Muscle layer of colon (tissue), 2 donors: ENCODE measurements at regions not wholly inside any gene's neighbourhood (a gene's known extent, or its start where the extent isn't known, plus 50 kb on each side); places are given as distances from the start of the nearest gene placed in this dataset.
A peak's percentile ranks its signal among the peaks of the same experiment; 100 is the strongest.

ENCODE experiments used
- H3K27ac ChIP-seq: one replicate; pipeline ENCODE4 v1.7.0; 2013; ENCODE audit warnings: low read depth, mild to moderate bottlenecking, low read length, moderate library complexity
- H3K27me3 ChIP-seq, 2 donors: one replicate each; pipeline ENCODE4 v1.7.0; 2013; ENCODE audit warnings: low read length in 2 of 2, mild to moderate bottlenecking in 2 of 2; ENCODE audit not compliant: insufficient read depth in 2 of 2, control insufficient read depth in 1 of 2
- H3K36me3 ChIP-seq: one replicate; pipeline ENCODE4 v1.7.0; 2013; ENCODE audit warnings: mild to moderate bottlenecking, low read length; ENCODE audit not compliant: insufficient read depth
- H3K4me1 ChIP-seq: one replicate; pipeline ENCODE4 v1.7.0; 2013; ENCODE audit warnings: mild to moderate bottlenecking, low read length; ENCODE audit not compliant: insufficient read depth
- H3K4me3 ChIP-seq, 2 donors: one replicate each; pipeline ENCODE4 v1.7.0; 2013; ENCODE audit warnings: low read length in 2 of 2, low read depth in 1 of 2, mild to moderate bottlenecking in 1 of 2, moderate library complexity in 1 of 2
- H3K9ac ChIP-seq: one replicate; pipeline ENCODE4 v1.7.0; 2013; ENCODE audit warnings: low read length
- H3K9me3 ChIP-seq: one replicate; pipeline ENCODE4 v1.7.0; 2013; ENCODE audit warnings: mild to moderate bottlenecking, low read length
- donor health status: abdominal sarcoma.
- donor health status: Adenocarcinoma of cecum.

- H3K36me3 ChIP-seq: no peaks in the 10 kb centered on the region
- no peak overlapping the region for H3K4me3 ChIP-seq
- no peaks in the 10 kb centered on the region for H3K9me3 ChIP-seq
- H3K4me1 ChIP-seq: peaks cover 23% of the 10 kb centered on the region
- no peak overlapping the region for H3K9ac ChIP-seq
- H3K27me3 ChIP-seq: no peaks in the 10 kb centered on the region
- no peak overlapping the region for H3K27ac ChIP-seq
Observed at GRCh38 chr5:72630721-72631120, 123.5 kb upstream of the ZNF366 start.

- H3K27ac ChIP-seq: no peak overlapping the region
- H3K4me1 ChIP-seq: peaks cover 28% of the 10 kb centered on the region
- H3K36me3 ChIP-seq: no peaks in the 10 kb centered on the region
- H3K9me3 ChIP-seq: no peaks in the 10 kb centered on the region
- H3K4me3 ChIP-seq: no peak overlapping the region
- no peak overlapping the region for H3K9ac ChIP-seq
- H3K27me3 ChIP-seq: no peaks in the 10 kb centered on the region
Observed at GRCh38 chr5:72630081-72630480, 122.9 kb upstream of the ZNF366 start.

- H3K9ac ChIP-seq: no peak overlapping the region
- no peak overlapping the region for H3K27ac ChIP-seq
- no peak overlapping the region for H3K4me3 ChIP-seq
- no peaks in the 10 kb centered on the region for H3K9me3 ChIP-seq
- peaks cover 31% of the 10 kb centered on the region for H3K4me1 ChIP-seq
- H3K27me3 ChIP-seq: no peaks in the 10 kb centered on the region
- no peaks in the 10 kb centered on the region for H3K36me3 ChIP-seq
Observed at GRCh38 chr5:72628771-72629371, 121.7 kb upstream of the ZNF366 start.

DNA sequence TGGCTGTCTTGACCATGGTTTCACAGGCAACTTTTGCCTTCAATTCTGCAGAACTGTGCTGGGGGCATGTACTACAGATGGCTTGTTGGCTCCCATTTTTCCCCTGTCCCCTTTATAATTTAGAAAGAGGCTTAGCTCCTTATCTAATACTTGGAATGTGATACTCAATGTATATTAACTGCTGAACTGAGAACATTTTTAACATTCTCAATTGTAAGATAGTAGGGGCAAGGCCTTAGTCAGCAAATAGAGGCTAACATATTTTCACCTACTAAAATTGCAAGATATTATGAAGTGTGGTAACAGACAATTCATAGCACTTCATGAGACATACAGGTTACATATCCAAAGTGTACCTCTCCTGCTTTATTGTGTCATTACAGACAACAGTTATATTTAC, 118.1 kb upstream of the ZNF366 start:
- no peaks in the 10 kb centered on the region for H3K9me3 ChIP-seq
- no peak overlapping the region for H3K4me3 ChIP-seq
- H3K27ac ChIP-seq: peak overlapping the region; percentile 37
- peaks cover 16% of the 10 kb centered on the region for H3K4me1 ChIP-seq
- H3K27me3 ChIP-seq: no peaks in the 10 kb centered on the region
- H3K9ac ChIP-seq: no peak overlapping the region
- no peaks in the 10 kb centered on the region for H3K36me3 ChIP-seq

DNA sequence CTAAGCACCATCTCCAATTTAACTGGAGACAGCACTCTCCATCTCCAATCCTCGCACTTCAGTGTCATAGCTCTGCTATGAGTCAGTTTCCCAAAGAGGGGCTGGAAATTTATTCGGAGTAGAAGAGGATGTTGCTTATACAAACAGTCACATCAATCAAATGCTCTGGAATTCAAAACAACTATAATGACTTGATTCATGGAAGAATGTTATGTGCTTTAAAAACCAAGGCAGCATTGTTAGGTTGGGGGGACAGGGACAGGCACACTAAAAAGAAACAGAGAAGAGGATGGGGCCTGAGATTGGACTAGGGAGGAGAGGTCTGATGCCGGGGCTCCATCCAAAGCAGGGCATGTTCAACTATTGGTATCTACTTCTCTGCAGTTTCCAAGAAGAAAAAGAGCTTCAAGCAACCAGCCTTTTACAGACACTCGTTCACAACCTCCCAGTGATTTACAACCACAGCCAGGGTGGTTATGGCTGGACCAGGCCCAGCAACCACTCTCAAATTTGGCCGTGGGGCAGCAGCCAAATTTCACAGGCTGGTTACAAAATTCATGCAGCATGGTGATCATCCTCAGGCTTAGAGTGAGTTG, 117.5 kb upstream of the ZNF366 start:
- H3K9ac ChIP-seq: no peak overlapping the region
- no peaks in the 10 kb centered on the region for H3K27me3 ChIP-seq
- no peaks in the 10 kb centered on the region for H3K36me3 ChIP-seq
- no peak overlapping the region for H3K4me3 ChIP-seq
- H3K4me1 ChIP-seq: peaks cover 16% of the 10 kb centered on the region
- H3K27ac ChIP-seq: peak overlapping the region; percentile 37
- H3K9me3 ChIP-seq: no peaks in the 10 kb centered on the region

- Histone ChIP-seq H3K36me3 (no peaks in the 10 kb centered on the region), H3K27ac (no peak overlapping the region)
Observed at GRCh38 chr5:72623936-72624335, 116.7 kb upstream of the ZNF366 start.

GRCh38 chr5:72623323-72623722, 116.1 kb upstream of the ZNF366 start:
- no peak overlapping the region for H3K9ac ChIP-seq
- H3K36me3 ChIP-seq: no peaks in the 10 kb centered on the region
- H3K4me1 ChIP-seq: peaks cover 16% of the 10 kb centered on the region
- no peaks in the 10 kb centered on the region for H3K9me3 ChIP-seq
- no peak overlapping the region for H3K27ac ChIP-seq
- H3K27me3 ChIP-seq: no peaks in the 10 kb centered on the region
- H3K4me3 ChIP-seq: no peak overlapping the region

More at GRCh38 chr5:72623936-72624335, 116.7 kb upstream of the ZNF366 start:
- Histone ChIP-seq H3K9me3 (no peaks in the 10 kb centered on the region), H3K27me3 (no peaks in the 10 kb centered on the region), H3K4me1 (peaks cover 16% of the 10 kb centered on the region), H3K9ac (no peak overlapping the region), H3K4me3 (no peak overlapping the region)

DNA sequence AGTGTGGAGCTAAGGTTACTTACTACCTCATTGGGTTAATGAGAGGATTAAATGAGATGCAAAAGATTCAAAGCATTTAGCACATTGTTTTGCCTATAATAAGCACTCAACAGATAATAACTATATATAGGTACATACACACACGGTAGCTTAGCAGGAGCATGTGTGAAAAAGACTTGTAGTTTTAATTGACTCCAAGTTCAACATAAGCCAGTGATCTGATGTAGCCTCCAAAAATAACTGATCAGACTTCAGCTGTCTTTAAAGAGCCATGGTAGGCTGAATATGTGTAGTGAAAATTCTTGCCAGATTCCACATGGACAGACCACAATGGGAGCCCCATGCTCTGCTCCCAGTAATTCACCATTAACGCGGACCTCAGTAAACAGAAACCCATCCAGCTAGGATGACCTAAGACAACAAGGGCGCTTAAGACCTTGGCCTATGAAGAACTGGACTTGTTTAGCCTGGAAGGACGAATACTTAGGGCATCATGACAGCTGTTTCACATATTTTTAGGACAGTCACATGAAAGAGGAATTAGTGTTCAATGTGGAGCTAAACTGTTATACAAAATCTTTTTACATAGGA, 115.1 kb upstream of the ZNF366 start:
- H3K36me3 ChIP-seq: no peaks in the 10 kb centered on the region
- no peaks in the 10 kb centered on the region for H3K9me3 ChIP-seq
- no peaks in the 10 kb centered on the region for H3K27me3 ChIP-seq
- H3K27ac ChIP-seq: no peak overlapping the region
- no peak overlapping the region for H3K9ac ChIP-seq
- H3K4me3 ChIP-seq: no peak overlapping the region
- peaks cover 16% of the 10 kb centered on the region for H3K4me1 ChIP-seq

GRCh38 chr5:72621576-72621975, 114.4 kb upstream of the ZNF366 start:
- no peak overlapping the region for H3K27ac ChIP-seq
- H3K4me3 ChIP-seq: no peak overlapping the region
- H3K36me3 ChIP-seq: no peaks in the 10 kb centered on the region
- peaks cover 16% of the 10 kb centered on the region for H3K4me1 ChIP-seq
- H3K9me3 ChIP-seq: no peaks in the 10 kb centered on the region
- H3K27me3 ChIP-seq: no peaks in the 10 kb centered on the region
- H3K9ac ChIP-seq: no peak overlapping the region

- Histone ChIP-seq H3K9ac (no peak overlapping the region), H3K4me1 (peaks cover 8% of the 10 kb centered on the region), H3K36me3 (no peaks in the 10 kb centered on the region), H3K4me3 (no peak overlapping the region), H3K27me3 (no peaks in the 10 kb centered on the region), H3K27ac (no peak overlapping the region), H3K9me3 (no peaks in the 10 kb centered on the region)
Observed at GRCh38 chr5:72619677-72620076, 112.5 kb upstream of the ZNF366 start.

DNA sequence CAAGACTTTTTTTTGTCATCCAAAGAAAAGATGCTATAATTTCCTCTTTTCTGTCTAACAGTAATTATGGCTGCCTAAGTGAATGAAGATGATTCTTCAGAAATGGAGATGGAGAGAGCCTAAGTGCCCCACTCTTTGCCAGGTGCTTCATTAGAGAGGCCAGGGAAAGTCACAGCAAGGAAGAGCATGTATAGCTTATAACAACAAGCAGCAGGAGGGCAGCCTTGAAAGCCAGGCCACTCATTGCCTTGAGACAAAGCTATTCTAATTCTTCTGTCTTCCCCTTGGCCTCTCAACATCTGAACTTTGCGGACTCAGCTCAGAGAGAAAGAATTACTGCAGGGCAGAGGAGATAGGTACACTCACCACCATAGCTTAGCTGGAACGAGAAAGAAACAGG, 112.0 kb upstream of the ZNF366 start:
- no peak overlapping the region for H3K4me3 ChIP-seq
- H3K9ac ChIP-seq: no peak overlapping the region
- H3K27ac ChIP-seq: no peak overlapping the region
- no peaks in the 10 kb centered on the region for H3K9me3 ChIP-seq
- no peaks in the 10 kb centered on the region for H3K27me3 ChIP-seq
- peaks cover 4% of the 10 kb centered on the region for H3K4me1 ChIP-seq
- H3K36me3 ChIP-seq: no peaks in the 10 kb centered on the region

DNA sequence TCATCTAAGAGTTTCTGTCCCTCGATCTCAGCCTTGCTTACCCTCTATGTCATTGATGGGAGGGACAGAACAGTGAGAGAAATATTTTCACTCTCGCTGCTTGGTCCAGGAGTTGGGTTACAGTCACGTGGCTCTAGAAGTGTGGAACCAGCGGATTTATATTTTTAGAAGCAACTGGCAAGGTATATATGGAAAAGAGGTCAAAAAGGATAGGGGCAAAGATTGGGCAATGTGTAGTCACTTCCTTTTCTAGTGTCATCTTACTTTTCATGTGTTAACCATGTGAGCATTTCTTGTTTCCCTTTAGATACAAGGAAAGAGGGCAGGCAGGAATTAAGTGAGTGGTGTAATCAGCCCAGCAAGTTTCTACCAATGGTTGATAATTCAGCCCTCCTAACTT, 111.5 kb upstream of the ZNF366 start:
- Histone ChIP-seq H3K27me3 (no peaks in the 10 kb centered on the region), H3K36me3 (no peaks in the 10 kb centered on the region), H3K9me3 (no peaks in the 10 kb centered on the region), H3K27ac (no peak overlapping the region), H3K4me1 (no peaks in the 10 kb centered on the region), H3K9ac (no peak overlapping the region), H3K4me3 (no peak overlapping the region)
